ENCODE measurements at regions not wholly inside any gene's neighbourhood (a gene's known extent, or its start where the extent isn't known, plus 50 kb on each side); places are given as distances from the start of the nearest gene placed in this dataset.

- TF ChIP-seq POLR2AphosphoS5 (IDR thresholded peaks at IDR 0.05; ENCODE audit: low read depth) (no peak), REST (IDR thresholded peaks at IDR 0.05; ENCODE audit: insufficient replicate concordance, low read depth) (no peak), GABPA (IDR thresholded peaks at IDR 0.05; ENCODE audit: low read depth) (no peak), CTCF (IDR thresholded peaks at IDR 0.05; ENCODE audit: insufficient read depth, low read length) (no peak), SPI1 (IDR thresholded peaks at IDR 0.05; ENCODE audit: borderline replicate concordance, low read depth) (no peak)
- H3K27me3 ChIP-seq (ENCODE audit: insufficient read depth, poor library complexity, severe bottlenecking), result peaks cover 2% of the 10 kb centered on the region
- DNase-seq (ENCODE audit: low read depth in 1 of 2, low spot score in 1 of 2), result no peak
- no peak overlapping the region for H3K27ac ChIP-seq (replicated peaks)
- H3K4me3 ChIP-seq (replicated peaks; ENCODE audit: insufficient read depth, low read length), result no peak overlapping the region
Measured at GRCh38 chr12:75891072-75891471, 140.5 kb downstream of the PHLDA1 start.

- no peak for DNase-seq (ENCODE audit: low read depth in 1 of 2, low spot score in 1 of 2)
- no peak overlapping the region for H3K4me3 ChIP-seq (replicated peaks; ENCODE audit: insufficient read depth, low read length)
- TF ChIP-seq REST (IDR thresholded peaks at IDR 0.05; ENCODE audit: insufficient replicate concordance, low read depth) (no peak), GABPA (IDR thresholded peaks at IDR 0.05; ENCODE audit: low read depth) (no peak), POLR2AphosphoS5 (IDR thresholded peaks at IDR 0.05; ENCODE audit: low read depth) (no peak), SPI1 (IDR thresholded peaks at IDR 0.05; ENCODE audit: borderline replicate concordance, low read depth) (no peak)
- H3K27me3 ChIP-seq (ENCODE audit: insufficient read depth, poor library complexity, severe bottlenecking), result peaks cover 2% of the 10 kb centered on the region
- no peak overlapping the region for H3K27ac ChIP-seq (replicated peaks)
Measured at GRCh38 chr12:75890660-75891059, 140.9 kb downstream of the PHLDA1 start.

GRCh38 chr12:75890141-75890540, 141.4 kb downstream of the PHLDA1 start:
- no peak for TF ChIP-seq SPI1 (IDR thresholded peaks at IDR 0.05; ENCODE audit: borderline replicate concordance, low read depth)
- TF ChIP-seq GABPA (IDR thresholded peaks at IDR 0.05; ENCODE audit: low read depth), result no peak
- no peak for TF ChIP-seq CTCF (IDR thresholded peaks at IDR 0.05; ENCODE audit: insufficient read depth, low read length)
- TF ChIP-seq REST (IDR thresholded peaks at IDR 0.05; ENCODE audit: insufficient replicate concordance, low read depth), result no peak
- TF ChIP-seq POLR2AphosphoS5 (IDR thresholded peaks at IDR 0.05; ENCODE audit: low read depth), result no peak
- Histone ChIP-seq H3K27me3 (ENCODE audit: insufficient read depth, poor library complexity, severe bottlenecking) (peaks cover 2% of the 10 kb centered on the region), H3K27ac (replicated peaks) (no peak overlapping the region), H3K4me3 (replicated peaks; ENCODE audit: insufficient read depth, low read length) (no peak overlapping the region)
- no peak for DNase-seq (ENCODE audit: low read depth in 1 of 2, low spot score in 1 of 2)
